Activated naive CD4-positive, alpha-beta T cell treated with anti-CD3 and anti-CD28 coated beads, Interleukin-2, amount 50 U/mL, for 24 hours (primary cell): ENCODE measurements at regions not wholly inside any gene's neighbourhood (a gene's known extent, or its start where the extent isn't known, plus 50 kb on each side); places are given as distances from the start of the nearest gene placed in this dataset.
"Not testable (repeated sequence)": the region's sequence is repeated elsewhere in the genome, so short reads cannot be mapped to it uniquely, and the experiment has no call there.

Experiments used
- H3K27ac Mint-ChIP-seq: one replicate; pipeline ENCODE4 v1.8.0; 2021; ENCODE audit warnings: mild to moderate bottlenecking, mixed read lengths
- H3K27me3 Mint-ChIP-seq: one replicate; pipeline ENCODE4 v1.8.0; 2021; ENCODE audit warnings: mixed read lengths
- H3K36me3 Mint-ChIP-seq: one replicate; pipeline ENCODE4 v1.8.0; 2021; ENCODE audit warnings: mixed read lengths
- H3K4me1 Mint-ChIP-seq: one replicate; pipeline ENCODE4 v1.8.0; 2021; ENCODE audit warnings: mixed read lengths
- H3K4me3 Mint-ChIP-seq: one replicate; pipeline ENCODE4 v1.8.0; 2021; ENCODE audit warnings: mild to moderate bottlenecking, mixed read lengths
- H3K9me3 Mint-ChIP-seq: one replicate; pipeline ENCODE4 v1.8.0; 2021; ENCODE audit warnings: mixed read lengths

- H3K4me3 Mint-ChIP-seq, result no peak overlapping the region
- H3K27me3 Mint-ChIP-seq, result no peaks in the 10 kb centered on the region
- H3K9me3 Mint-ChIP-seq, result no peaks in the 10 kb centered on the region
- H3K4me1 Mint-ChIP-seq, result peaks cover 18% of the 10 kb centered on the region
- no peak overlapping the region for H3K27ac Mint-ChIP-seq
- no peaks in the 10 kb centered on the region for H3K36me3 Mint-ChIP-seq
Measured at GRCh38 chr3:71955240-71956068, 170.5 kb upstream of the PROK2 start.

GRCh38 chr3:71951842-71952241 lies 166.9 kb upstream of the PROK2 start:
- H3K27me3 Mint-ChIP-seq, result no peaks in the 10 kb centered on the region
- no peak overlapping the region for H3K27ac Mint-ChIP-seq
- H3K9me3 Mint-ChIP-seq, result no peaks in the 10 kb centered on the region
- H3K36me3 Mint-ChIP-seq, result no peaks in the 10 kb centered on the region
- H3K4me1 Mint-ChIP-seq, result peaks cover 10% of the 10 kb centered on the region
- no peak overlapping the region for H3K4me3 Mint-ChIP-seq

GRCh38 chr3:71951361-71951760 lies 166.4 kb upstream of the PROK2 start:
- no peak overlapping the region for H3K4me3 Mint-ChIP-seq
- peaks cover 10% of the 10 kb centered on the region for H3K4me1 Mint-ChIP-seq
- no peaks in the 10 kb centered on the region for H3K36me3 Mint-ChIP-seq
- H3K27me3 Mint-ChIP-seq, result no peaks in the 10 kb centered on the region
- no peak overlapping the region for H3K27ac Mint-ChIP-seq
- no peaks in the 10 kb centered on the region for H3K9me3 Mint-ChIP-seq

GRCh38 chr3:71949442-71949841 lies 164.5 kb upstream of the PROK2 start:
- H3K27ac Mint-ChIP-seq, result no peak overlapping the region
- H3K27me3 Mint-ChIP-seq, result no peaks in the 10 kb centered on the region
- H3K4me3 Mint-ChIP-seq, result no peak overlapping the region
- H3K4me1 Mint-ChIP-seq, result no peaks in the 10 kb centered on the region
- H3K36me3 Mint-ChIP-seq, result no peaks in the 10 kb centered on the region
- H3K9me3 Mint-ChIP-seq, result no peaks in the 10 kb centered on the region

GRCh38 chr3:71944482-71945065 lies 159.6 kb upstream of the PROK2 start:
- Mint-ChIP-seq H3K4me3 (no peak overlapping the region), H3K4me1 (no peaks in the 10 kb centered on the region), H3K9me3 (no peaks in the 10 kb centered on the region), H3K27ac (no peak overlapping the region), H3K36me3 (no peaks in the 10 kb centered on the region), H3K27me3 (peaks cover 1% of the 10 kb centered on the region)

GRCh38 chr3:71942432-71943187 lies 157.7 kb upstream of the PROK2 start:
- Mint-ChIP-seq H3K4me3 (no peak overlapping the region), H3K27ac (no peak overlapping the region), H3K36me3 (no peaks in the 10 kb centered on the region), H3K4me1 (no peaks in the 10 kb centered on the region), H3K9me3 (no peaks in the 10 kb centered on the region), H3K27me3 (peaks cover 1% of the 10 kb centered on the region)

- Mint-ChIP-seq H3K4me3 (no peak overlapping the region), H3K4me1 (no peaks in the 10 kb centered on the region), H3K9me3 (no peaks in the 10 kb centered on the region), H3K27ac (no peak overlapping the region), H3K36me3 (no peaks in the 10 kb centered on the region), H3K27me3 (peaks cover 1% of the 10 kb centered on the region)
Measured at GRCh38 chr3:71940486-71940885, 155.5 kb upstream of the PROK2 start.

- H3K27me3 Mint-ChIP-seq, H3K36me3 Mint-ChIP-seq, H3K27ac Mint-ChIP-seq, H3K4me3 Mint-ChIP-seq, H3K9me3 Mint-ChIP-seq, H3K4me1 Mint-ChIP-seq: not testable (repeated sequence)
Measured at GRCh38 chr3:71938081-71938480, 153.1 kb upstream of the PROK2 start.

GRCh38 chr3:71936681-71937080 lies 151.7 kb upstream of the PROK2 start:
- Mint-ChIP-seq H3K4me3 (no peak overlapping the region), H3K9me3 (no peaks in the 10 kb centered on the region), H3K4me1 (no peaks in the 10 kb centered on the region), H3K27me3 (no peaks in the 10 kb centered on the region), H3K27ac (no peak overlapping the region), H3K36me3 (no peaks in the 10 kb centered on the region)

GRCh38 chr3:71934520-71935270 lies 149.7 kb upstream of the PROK2 start:
- Mint-ChIP-seq H3K9me3 (no peaks in the 10 kb centered on the region), H3K36me3 (no peaks in the 10 kb centered on the region)

GRCh38 chr3:71931922-71932321 lies 147.0 kb upstream of the PROK2 start:
- Mint-ChIP-seq H3K4me1 (no peaks in the 10 kb centered on the region), H3K9me3 (no peaks in the 10 kb centered on the region), H3K27me3 (no peaks in the 10 kb centered on the region), H3K36me3 (no peaks in the 10 kb centered on the region), H3K4me3 (no peak overlapping the region), H3K27ac (no peak overlapping the region)

More at GRCh38 chr3:71934520-71935270, 149.7 kb upstream of the PROK2 start:
- no peak overlapping the region for H3K4me3 Mint-ChIP-seq
- H3K4me1 Mint-ChIP-seq, result no peaks in the 10 kb centered on the region
- no peaks in the 10 kb centered on the region for H3K27me3 Mint-ChIP-seq
- no peak overlapping the region for H3K27ac Mint-ChIP-seq

- no peaks in the 10 kb centered on the region for H3K4me1 Mint-ChIP-seq
Measured at GRCh38 chr3:71930056-71930991, 145.4 kb upstream of the PROK2 start.

GRCh38 chr3:71928212-71928611 lies 143.3 kb upstream of the PROK2 start:
- H3K4me1 Mint-ChIP-seq, result no peaks in the 10 kb centered on the region
- no peaks in the 10 kb centered on the region for H3K27me3 Mint-ChIP-seq
- H3K4me3 Mint-ChIP-seq, result no peak overlapping the region
- no peaks in the 10 kb centered on the region for H3K36me3 Mint-ChIP-seq
- H3K9me3 Mint-ChIP-seq, result no peaks in the 10 kb centered on the region
- no peak overlapping the region for H3K27ac Mint-ChIP-seq

More at GRCh38 chr3:71930056-71930991, 145.4 kb upstream of the PROK2 start:
- Mint-ChIP-seq H3K9me3 (no peaks in the 10 kb centered on the region), H3K36me3 (no peaks in the 10 kb centered on the region), H3K27ac (no peak overlapping the region), H3K4me3 (no peak overlapping the region), H3K27me3 (no peaks in the 10 kb centered on the region)

GRCh38 chr3:71927505-71928066 lies 142.6 kb upstream of the PROK2 start:
- Mint-ChIP-seq H3K4me3 (no peak overlapping the region), H3K9me3 (no peaks in the 10 kb centered on the region), H3K36me3 (no peaks in the 10 kb centered on the region), H3K27me3 (no peaks in the 10 kb centered on the region), H3K4me1 (no peaks in the 10 kb centered on the region), H3K27ac (no peak overlapping the region)
